ENCODE measurements at regions not wholly inside any gene's neighbourhood (a gene's known extent, or its start where the extent isn't known, plus 50 kb on each side); places are given as distances from the start of the nearest gene placed in this dataset.

DNA sequence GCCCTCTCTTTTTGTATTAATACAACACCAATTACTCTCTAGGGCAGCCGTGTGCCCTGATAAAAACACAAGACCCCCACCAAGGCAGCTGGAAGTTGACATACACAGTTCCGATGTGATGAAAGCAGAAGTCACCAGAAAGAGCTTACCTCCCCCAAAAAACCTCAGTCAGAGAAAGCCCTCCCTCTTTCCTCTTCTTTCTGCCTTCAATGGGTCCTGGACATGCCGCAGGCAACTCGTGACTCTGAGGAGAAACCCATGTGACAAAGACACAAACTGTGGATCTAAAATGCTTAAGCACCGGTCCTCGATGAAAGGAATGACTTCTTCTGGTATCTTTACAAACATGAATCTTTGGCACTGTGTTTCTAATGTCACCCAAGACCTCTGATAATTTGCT is 117.7 kb upstream of the CCDC28A start (continued):
- TF ChIP-seq, protein P1, sequence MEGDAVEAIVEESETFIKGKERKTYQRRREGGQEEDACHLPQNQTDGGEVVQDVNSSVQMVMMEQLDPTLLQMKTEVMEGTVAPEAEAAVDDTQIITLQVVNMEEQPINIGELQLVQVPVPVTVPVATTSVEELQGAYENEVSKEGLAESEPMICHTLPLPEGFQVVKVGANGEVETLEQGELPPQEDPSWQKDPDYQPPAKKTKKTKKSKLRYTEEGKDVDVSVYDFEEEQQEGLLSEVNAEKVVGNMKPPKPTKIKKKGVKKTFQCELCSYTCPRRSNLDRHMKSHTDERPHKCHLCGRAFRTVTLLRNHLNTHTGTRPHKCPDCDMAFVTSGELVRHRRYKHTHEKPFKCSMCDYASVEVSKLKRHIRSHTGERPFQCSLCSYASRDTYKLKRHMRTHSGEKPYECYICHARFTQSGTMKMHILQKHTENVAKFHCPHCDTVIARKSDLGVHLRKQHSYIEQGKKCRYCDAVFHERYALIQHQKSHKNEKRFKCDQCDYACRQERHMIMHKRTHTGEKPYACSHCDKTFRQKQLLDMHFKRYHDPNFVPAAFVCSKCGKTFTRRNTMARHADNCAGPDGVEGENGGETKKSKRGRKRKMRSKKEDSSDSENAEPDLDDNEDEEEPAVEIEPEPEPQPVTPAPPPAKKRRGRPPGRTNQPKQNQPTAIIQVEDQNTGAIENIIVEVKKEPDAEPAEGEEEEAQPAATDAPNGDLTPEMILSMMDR (IDR thresholded peaks at IDR 0.05; ENCODE audit: control extremely low read depth in 1 of 3, insufficient read depth in 1 of 3, low read depth in 1 of 3, low read length in 3 of 3), result no peak
- TF ChIP-seq FOSL1 (IDR thresholded peaks at IDR 0.05; ENCODE audit: insufficient read depth, low read depth, low read length) (no peak), TEAD4 (IDR thresholded peaks at IDR 0.05; ENCODE audit: low read depth, low read length) (no peak), CREB1 (IDR thresholded peaks at IDR 0.05) (no peak), EGR1 (IDR thresholded peaks at IDR 0.05; ENCODE audit: borderline replicate concordance, low read depth, low read length) (no peak)
